ENCODE measurements at regions not wholly inside any gene's neighbourhood (a gene's known extent, or its start where the extent isn't known, plus 50 kb on each side); places are given as distances from the start of the nearest gene placed in this dataset.

DNA sequence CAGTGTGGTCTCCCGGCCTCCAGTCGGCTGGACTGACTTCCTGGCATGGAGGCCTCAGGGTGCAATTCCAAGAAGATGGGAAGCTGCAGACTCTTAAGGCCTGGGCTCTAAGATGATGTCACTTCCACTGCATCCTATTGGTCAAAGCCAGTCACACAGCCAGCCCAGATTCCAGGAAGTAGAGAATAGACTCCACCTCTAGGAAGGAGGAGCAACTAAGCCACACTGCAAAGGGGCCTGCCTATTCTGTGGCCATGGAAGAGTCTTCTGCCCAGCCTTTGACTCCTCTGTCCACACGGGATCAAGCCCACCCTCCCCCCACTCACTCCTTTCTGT, 103.9 kb upstream of the RFLNA start:
- H3K36me3 ChIP-seq (ENCODE audit: control insufficient read depth, insufficient read depth, low read length), result no peaks in the 10 kb centered on the region
- no peaks in the 10 kb centered on the region for H3K27me3 ChIP-seq (ENCODE audit: control insufficient read depth, insufficient read depth, low read length)
- FAIRE-seq, result no peak
- DNase-seq (ENCODE audit: low read depth), result no peak
- no peak for TF ChIP-seq CTCF (IDR thresholded peaks at IDR 0.05; ENCODE audit: insufficient read depth, low read length, severe bottlenecking)
- no peak overlapping the region for H3K4me3 ChIP-seq (ENCODE audit: low read depth, low read length)

DNA sequence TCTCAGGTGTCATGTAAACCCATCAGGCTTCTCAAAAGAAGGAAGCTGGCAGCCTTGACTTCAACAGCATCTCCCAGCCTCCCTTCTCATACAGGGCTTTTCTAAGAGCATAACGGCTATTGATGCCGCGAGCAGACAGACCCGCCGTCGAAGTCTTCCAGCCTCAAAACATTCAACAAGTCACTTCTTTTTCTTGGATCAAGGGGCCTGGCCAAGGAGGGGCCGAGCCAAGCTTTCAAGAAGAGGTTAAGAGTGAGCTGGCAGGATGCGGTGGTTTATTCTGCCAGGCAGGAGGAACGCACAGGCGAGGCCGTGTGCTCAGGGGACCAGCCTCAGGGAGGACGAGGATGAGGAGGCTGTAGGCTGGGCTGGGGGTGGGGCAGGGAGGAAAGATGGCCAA, 102.9 kb upstream of the RFLNA start:
- Histone ChIP-seq H3K27me3 (ENCODE audit: control insufficient read depth, insufficient read depth, low read length) (no peaks in the 10 kb centered on the region), H3K4me3 (ENCODE audit: low read depth, low read length) (no peak overlapping the region), H3K36me3 (ENCODE audit: control insufficient read depth, insufficient read depth, low read length) (no peaks in the 10 kb centered on the region)
- DNase-seq (ENCODE audit: low read depth), result no peak
- FAIRE-seq, result no peak
- TF ChIP-seq CTCF (IDR thresholded peaks at IDR 0.05; ENCODE audit: insufficient read depth, low read length, severe bottlenecking), result no peak

GRCh38 chr12:124194264-124194892, 100.5 kb upstream of the RFLNA start:
- no peaks in the 10 kb centered on the region for H3K36me3 ChIP-seq (ENCODE audit: control insufficient read depth, insufficient read depth, low read length)
- FAIRE-seq (no peak), DNase-seq (ENCODE audit: low read depth) (no peak)
- TF ChIP-seq CTCF (IDR thresholded peaks at IDR 0.05; ENCODE audit: insufficient read depth, low read length, severe bottlenecking), result no peak
- H3K4me3 ChIP-seq (ENCODE audit: low read depth, low read length), result no peak overlapping the region
- no peaks in the 10 kb centered on the region for H3K27me3 ChIP-seq (ENCODE audit: control insufficient read depth, insufficient read depth, low read length)

GRCh38 chr12:124194893-124195566, 99.9 kb upstream of the RFLNA start:
- no peaks in the 10 kb centered on the region for H3K27me3 ChIP-seq (ENCODE audit: control insufficient read depth, insufficient read depth, low read length)
- FAIRE-seq (no peak), DNase-seq (ENCODE audit: low read depth) (no peak)
- no peak overlapping the region for H3K4me3 ChIP-seq (ENCODE audit: low read depth, low read length)
- TF ChIP-seq CTCF (IDR thresholded peaks at IDR 0.05; ENCODE audit: insufficient read depth, low read length, severe bottlenecking), result no peak
- H3K36me3 ChIP-seq (ENCODE audit: control insufficient read depth, insufficient read depth, low read length), result no peaks in the 10 kb centered on the region

DNA sequence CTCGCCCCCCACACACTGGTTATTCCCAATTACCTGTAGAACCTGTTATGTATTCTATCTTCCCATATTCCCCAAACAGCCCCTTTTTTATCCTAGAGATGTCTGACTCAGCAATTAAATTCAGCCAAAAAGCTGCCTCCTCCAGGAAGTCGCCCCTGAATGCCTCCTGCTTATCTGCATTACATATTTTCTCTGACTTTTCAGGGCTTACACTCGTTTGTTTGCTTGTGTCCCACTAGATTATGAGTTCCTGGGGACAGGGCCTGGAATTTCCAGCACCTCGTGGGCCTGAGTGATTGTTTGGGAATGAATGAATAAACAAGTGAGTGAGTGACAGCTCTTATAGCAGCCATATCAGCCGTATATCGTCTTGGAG, 99.3 kb upstream of the RFLNA start:
- Histone ChIP-seq H3K4me3 (ENCODE audit: low read depth, low read length) (no peak overlapping the region), H3K27me3 (ENCODE audit: control insufficient read depth, insufficient read depth, low read length) (no peaks in the 10 kb centered on the region), H3K36me3 (ENCODE audit: control insufficient read depth, insufficient read depth, low read length) (no peaks in the 10 kb centered on the region)
- DNase-seq (ENCODE audit: low read depth) (no peak), FAIRE-seq (no peak)
- no peak for TF ChIP-seq CTCF (IDR thresholded peaks at IDR 0.05; ENCODE audit: insufficient read depth, low read length, severe bottlenecking)

DNA sequence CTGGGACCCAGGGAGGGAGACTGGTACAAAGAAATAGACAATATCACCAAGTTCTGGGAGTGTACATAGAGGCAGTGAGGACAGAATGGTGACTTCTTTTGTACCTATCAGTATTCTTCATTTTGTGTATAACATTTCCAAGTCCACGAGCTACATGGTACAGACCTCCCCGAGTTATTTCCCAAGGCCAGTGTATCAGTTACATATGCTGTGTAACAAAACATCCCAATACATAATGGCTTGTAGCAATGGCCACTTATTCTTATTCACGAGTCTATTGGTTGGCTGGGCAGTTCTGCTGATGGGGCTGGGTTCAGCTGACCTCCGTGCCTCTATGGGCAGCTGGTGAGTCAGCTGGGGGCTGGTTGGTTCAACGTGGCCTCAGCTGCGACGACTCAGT, 98.7 kb upstream of the RFLNA start:
- TF ChIP-seq CTCF (IDR thresholded peaks at IDR 0.05; ENCODE audit: insufficient read depth, low read length, severe bottlenecking), result no peak
- H3K36me3 ChIP-seq (ENCODE audit: control insufficient read depth, insufficient read depth, low read length), result no peaks in the 10 kb centered on the region
- FAIRE-seq (no peak), DNase-seq (ENCODE audit: low read depth) (no peak)
- H3K4me3 ChIP-seq (ENCODE audit: low read depth, low read length), result no peak overlapping the region
- no peaks in the 10 kb centered on the region for H3K27me3 ChIP-seq (ENCODE audit: control insufficient read depth, insufficient read depth, low read length)

Measured in bronchial epithelial cell (primary cell).